A549 (cell line): ENCODE measurements at regions not wholly inside any gene's neighbourhood (a gene's known extent, or its start where the extent isn't known, plus 50 kb on each side); places are given as distances from the start of the nearest gene placed in this dataset.

Experiments used
- HDAC2 ChIP-seq: fragments of 200-600 bp; sonication (generic); IDR thresholded peaks from 2 replicates; pipeline ENCODE4 v1.6.1; 2016
- MAZ ChIP-seq: fragments of 150-350 bp; IDR thresholded peaks from 2 replicates; pipeline ENCODE4 v1.6.1; 2014; ENCODE audit warnings: antibody characterized with exemption, low read depth, low read length, borderline replicate concordance
- POLR2A ChIP-seq: IDR thresholded peaks from 2 replicates; pipeline ENCODE4 v1.6.1; 2012; ENCODE audit warnings: mild to moderate bottlenecking, low read length
- RARB ChIP-seq: fragments of 250-450 bp; sonication (Bioruptor Pico); IDR thresholded peaks from 2 replicates; pipeline ENCODE4 v1.8.0; 2021; ENCODE audit warnings: mild to moderate bottlenecking, moderate library complexity
- TF ChIP-seq, protein P1 (sequence below): fragments of >200 bp; sonication (Bioruptor Twin); formaldehyde crosslinking; IDR thresholded peaks from 3 replicates; pipeline ENCODE4 v1.5.1; 2016
- TF ChIP-seq, protein P2 (sequence below): fragments of 150-350 bp; IDR thresholded peaks from 2 replicates; pipeline ENCODE4 v1.6.1; 2014; ENCODE audit warnings: low read depth, mild to moderate bottlenecking, low read length
- TF ChIP-seq, protein P3 (sequence below): fragments of 200-600 bp; sonication (generic); IDR thresholded peaks from 2 replicates; pipeline ENCODE4 v1.6.1; 2016; ENCODE audit warnings: antibody characterized with exemption, mild to moderate bottlenecking, moderate library complexity
- TF ChIP-seq, protein P4 (sequence below): fragments of 450-650 bp; IDR thresholded peaks from 2 replicates; pipeline ENCODE4 v1.6.1; 2014; ENCODE audit warnings: antibody characterized with exemption

DNA sequence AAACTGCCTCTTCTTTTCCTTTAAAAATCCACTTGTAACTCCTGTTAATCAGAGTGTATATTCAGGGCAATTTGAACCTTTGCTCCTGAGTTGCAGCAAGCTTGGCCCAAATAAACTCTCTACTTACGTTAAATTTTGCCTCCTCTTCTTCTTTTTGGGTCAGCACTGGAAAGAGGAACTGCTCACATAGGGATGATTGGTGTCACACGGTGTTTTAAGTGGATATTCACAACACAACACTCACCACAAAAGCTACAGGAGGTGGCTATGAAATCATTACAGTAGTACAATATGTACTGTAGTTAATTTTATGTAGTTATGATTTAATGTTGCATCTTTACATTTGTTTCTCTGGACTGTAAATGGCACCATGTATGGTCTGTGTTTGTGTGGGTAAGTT, 96.8 kb upstream of the DOCK9 start:
- no peak for TF ChIP-seq RARB (CRISPR knock-in tag)
- TF ChIP-seq, protein P1, sequence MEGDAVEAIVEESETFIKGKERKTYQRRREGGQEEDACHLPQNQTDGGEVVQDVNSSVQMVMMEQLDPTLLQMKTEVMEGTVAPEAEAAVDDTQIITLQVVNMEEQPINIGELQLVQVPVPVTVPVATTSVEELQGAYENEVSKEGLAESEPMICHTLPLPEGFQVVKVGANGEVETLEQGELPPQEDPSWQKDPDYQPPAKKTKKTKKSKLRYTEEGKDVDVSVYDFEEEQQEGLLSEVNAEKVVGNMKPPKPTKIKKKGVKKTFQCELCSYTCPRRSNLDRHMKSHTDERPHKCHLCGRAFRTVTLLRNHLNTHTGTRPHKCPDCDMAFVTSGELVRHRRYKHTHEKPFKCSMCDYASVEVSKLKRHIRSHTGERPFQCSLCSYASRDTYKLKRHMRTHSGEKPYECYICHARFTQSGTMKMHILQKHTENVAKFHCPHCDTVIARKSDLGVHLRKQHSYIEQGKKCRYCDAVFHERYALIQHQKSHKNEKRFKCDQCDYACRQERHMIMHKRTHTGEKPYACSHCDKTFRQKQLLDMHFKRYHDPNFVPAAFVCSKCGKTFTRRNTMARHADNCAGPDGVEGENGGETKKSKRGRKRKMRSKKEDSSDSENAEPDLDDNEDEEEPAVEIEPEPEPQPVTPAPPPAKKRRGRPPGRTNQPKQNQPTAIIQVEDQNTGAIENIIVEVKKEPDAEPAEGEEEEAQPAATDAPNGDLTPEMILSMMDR = no peak
- TF ChIP-seq MAZ = no peak
- TF ChIP-seq, protein P2, sequence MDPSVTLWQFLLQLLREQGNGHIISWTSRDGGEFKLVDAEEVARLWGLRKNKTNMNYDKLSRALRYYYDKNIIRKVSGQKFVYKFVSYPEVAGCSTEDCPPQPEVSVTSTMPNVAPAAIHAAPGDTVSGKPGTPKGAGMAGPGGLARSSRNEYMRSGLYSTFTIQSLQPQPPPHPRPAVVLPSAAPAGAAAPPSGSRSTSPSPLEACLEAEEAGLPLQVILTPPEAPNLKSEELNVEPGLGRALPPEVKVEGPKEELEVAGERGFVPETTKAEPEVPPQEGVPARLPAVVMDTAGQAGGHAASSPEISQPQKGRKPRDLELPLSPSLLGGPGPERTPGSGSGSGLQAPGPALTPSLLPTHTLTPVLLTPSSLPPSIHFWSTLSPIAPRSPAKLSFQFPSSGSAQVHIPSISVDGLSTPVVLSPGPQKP = no peak
- TF ChIP-seq POLR2A = no peak
- TF ChIP-seq, protein P3, sequence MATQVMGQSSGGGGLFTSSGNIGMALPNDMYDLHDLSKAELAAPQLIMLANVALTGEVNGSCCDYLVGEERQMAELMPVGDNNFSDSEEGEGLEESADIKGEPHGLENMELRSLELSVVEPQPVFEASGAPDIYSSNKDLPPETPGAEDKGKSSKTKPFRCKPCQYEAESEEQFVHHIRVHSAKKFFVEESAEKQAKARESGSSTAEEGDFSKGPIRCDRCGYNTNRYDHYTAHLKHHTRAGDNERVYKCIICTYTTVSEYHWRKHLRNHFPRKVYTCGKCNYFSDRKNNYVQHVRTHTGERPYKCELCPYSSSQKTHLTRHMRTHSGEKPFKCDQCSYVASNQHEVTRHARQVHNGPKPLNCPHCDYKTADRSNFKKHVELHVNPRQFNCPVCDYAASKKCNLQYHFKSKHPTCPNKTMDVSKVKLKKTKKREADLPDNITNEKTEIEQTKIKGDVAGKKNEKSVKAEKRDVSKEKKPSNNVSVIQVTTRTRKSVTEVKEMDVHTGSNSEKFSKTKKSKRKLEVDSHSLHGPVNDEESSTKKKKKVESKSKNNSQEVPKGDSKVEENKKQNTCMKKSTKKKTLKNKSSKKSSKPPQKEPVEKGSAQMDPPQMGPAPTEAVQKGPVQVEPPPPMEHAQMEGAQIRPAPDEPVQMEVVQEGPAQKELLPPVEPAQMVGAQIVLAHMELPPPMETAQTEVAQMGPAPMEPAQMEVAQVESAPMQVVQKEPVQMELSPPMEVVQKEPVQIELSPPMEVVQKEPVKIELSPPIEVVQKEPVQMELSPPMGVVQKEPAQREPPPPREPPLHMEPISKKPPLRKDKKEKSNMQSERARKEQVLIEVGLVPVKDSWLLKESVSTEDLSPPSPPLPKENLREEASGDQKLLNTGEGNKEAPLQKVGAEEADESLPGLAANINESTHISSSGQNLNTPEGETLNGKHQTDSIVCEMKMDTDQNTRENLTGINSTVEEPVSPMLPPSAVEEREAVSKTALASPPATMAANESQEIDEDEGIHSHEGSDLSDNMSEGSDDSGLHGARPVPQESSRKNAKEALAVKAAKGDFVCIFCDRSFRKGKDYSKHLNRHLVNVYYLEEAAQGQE = no peak
- no peak for TF ChIP-seq HDAC2
- TF ChIP-seq, protein P4, sequence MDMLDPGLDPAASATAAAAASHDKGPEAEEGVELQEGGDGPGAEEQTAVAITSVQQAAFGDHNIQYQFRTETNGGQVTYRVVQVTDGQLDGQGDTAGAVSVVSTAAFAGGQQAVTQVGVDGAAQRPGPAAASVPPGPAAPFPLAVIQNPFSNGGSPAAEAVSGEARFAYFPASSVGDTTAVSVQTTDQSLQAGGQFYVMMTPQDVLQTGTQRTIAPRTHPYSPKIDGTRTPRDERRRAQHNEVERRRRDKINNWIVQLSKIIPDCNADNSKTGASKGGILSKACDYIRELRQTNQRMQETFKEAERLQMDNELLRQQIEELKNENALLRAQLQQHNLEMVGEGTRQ = no peak
